GM19238 (cell line): ENCODE measurements at regions not wholly inside any gene's neighbourhood (a gene's known extent, or its start where the extent isn't known, plus 50 kb on each side); places are given as distances from the start of the nearest gene placed in this dataset.
"Not testable (repeated sequence)": the region's sequence is repeated elsewhere in the genome, so short reads cannot be mapped to it uniquely, and the experiment has no call there.

Source experiments
- DNase-seq: peaks from one replicate; pipeline ENCODE4 v3.0.0; 2011; ENCODE audit warnings: low spot score; ENCODE audit not compliant: insufficient read length

DNA sequence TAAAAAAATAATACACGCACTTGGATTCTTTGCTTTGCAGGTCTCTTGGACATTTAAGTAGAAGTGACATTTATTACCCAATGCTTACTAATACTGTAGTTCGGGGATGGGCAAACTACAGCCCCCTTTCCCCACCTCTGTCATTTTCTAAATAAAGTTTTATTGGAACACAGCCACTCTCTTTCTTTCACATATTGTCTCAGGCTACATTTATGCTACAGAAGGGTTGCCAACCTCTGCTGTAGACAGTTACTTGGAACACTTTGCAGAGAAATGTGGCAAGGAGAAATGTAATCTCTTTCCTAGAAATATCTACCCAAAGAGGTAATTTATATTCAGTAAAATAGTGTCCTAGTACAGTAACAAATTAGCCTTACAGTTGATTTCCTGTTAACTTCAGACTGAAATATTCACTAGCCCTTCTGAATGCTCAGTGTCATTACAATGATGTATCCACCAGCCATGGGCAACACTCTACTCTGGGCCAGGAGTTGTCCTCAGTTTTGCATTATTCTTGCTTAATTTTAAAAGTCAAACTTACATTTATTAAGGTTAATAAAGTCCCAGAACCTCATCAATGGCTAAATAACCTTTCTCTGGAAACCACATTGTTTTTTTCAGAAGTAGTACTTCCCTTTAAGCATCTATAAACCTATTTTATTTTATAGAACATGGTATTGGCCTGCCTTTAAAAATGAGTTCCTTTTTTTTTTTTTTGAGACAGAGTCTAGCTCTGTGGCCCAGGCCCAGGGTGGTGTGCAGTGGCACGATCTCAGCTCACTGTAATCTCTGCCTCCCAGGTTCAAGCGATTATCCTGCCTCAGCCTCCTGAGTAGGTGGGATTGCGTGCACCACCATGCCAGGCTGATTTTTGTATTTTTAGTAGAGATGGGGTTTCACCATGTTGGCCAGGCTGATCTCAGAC is 269.6 kb upstream of the AMIGO2 start:
- no peak for DNase-seq

GRCh38 chr12:47348206-47348605 is 268.4 kb upstream of the AMIGO2 start:
- no peak for DNase-seq

DNA sequence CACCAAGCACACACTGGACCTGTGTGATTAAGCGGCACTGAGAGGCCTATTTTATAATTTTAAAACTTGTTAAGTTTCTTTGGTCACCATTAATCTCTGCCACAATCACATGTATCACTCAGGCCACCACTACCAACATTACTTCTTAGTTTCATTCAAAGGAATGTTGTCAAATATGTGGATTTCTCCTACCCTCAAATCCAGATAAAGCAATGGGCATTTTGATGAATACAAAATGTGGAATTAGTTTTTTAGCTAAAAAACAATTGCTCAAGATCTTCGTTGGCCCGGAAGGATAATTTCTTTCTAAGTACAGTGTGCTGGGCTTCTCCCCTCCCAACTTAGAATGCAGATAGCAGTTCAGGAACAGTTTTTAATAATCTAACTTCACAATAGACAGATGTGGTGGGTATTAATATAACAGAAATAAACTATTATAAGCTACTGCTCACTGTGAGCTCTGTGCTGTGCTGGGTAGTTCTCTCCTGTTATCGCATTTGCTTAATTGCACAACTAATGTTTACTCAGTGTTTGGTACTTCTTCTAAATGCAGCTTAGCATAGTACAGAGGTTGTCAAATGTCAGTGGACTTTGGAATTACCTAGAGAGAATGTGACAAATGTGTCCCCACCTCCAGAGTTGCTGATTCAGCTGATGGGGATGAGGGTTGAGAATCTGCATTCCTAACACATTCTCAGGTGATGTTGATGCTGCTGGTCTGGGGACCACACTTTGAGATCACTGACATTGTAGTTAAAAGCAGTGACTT is 266.7 kb upstream of the AMIGO2 start:
- no peak for DNase-seq

DNA sequence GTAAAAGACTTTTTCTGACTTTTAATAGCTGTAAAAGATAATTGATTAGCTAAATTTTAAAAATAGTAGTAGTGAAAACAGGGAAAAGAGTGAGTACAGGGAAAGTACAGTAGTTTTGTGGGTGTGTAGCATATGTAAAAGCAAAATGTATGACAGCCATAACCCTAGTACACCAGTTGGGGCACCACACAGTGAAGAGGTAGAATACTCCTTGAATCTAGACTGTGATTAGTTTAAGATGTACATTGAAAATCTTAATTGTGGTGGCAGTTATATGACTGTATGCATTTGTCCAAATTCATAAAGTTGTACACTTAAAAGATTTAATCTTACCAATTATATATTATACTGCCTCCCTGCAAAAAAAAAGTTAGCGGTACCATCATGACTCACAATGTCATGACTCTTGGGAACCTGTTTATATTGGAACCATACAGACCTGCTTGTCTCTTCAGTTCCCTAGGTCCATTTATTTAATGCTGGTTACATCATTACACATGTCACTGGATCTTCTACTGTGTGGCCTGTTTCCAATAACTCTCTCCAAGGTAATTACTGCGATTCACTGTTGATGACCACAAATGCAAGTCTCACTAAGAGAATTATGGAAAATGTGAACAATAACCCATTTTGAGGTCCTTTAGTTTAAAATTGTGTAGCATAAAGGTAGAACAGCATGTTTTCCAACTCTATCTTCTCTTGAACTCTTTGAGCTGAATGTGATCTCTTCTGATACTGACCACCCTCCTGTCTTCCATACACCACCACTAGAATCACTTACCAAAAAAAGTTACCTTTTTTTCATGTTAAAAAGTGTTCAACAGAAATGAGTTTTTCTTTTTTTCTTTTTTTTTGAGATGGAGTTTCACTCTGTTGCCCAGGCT is 264.2 kb upstream of the AMIGO2 start:
- DNase-seq: no peak

GRCh38 chr12:47340411-47341015 is 260.8 kb upstream of the AMIGO2 start:
- DNase-seq: no peak

DNA sequence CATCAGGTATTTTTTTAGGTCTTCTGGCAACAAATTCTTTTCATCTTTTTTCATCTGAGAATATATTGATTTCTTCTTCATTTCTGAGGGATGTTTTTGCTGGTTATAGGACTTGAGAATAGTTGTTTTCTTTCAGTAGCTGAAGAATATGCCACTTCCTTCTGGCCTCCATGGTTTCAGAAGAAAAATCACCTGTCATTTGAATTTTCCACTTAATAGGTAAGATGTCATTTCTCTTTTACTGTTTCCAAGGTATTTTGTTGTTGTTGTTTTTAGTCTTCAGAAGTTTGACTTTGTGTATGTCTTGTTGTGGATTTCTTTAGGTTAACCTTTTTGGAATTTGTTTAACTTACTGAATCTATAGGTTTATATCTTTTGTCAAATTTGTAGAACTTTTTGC is 257.8 kb upstream of the AMIGO2 start:
- DNase-seq: no peak

DNA sequence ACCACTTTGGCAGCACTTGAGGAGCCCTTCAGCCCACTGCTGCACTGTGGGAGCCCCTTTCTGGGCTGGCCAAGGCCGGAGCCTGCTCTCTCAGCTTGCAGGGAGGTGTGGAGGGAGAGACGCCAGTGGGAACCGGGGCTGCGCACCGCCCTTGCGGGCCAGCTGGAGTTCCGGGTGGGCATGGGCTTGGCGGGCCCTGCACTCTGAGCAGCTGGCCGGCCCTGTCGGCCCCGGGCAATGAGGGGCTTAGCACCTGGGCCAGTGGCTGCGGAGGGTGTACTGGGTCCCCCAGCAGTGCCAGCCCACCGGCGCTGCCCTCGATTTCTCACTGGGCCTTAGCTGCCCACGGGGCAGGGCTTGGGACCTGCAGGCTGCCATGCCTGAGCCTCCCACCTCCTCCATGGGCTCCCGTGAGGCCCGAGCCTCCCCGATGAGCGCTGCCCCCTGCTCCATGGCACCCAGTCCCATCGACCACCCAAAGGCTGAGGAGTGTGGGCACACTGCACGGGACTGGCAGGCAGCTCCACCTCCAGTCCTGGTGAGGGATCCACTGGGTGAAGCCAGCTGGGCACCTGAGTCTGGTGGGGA is 253.6 kb upstream of the AMIGO2 start:
- DNase-seq: not testable (repeated sequence)

- no peak for DNase-seq
These were observed 249.2 kb upstream of the AMIGO2 start for GRCh38 chr12:47328831-47329545.

DNA sequence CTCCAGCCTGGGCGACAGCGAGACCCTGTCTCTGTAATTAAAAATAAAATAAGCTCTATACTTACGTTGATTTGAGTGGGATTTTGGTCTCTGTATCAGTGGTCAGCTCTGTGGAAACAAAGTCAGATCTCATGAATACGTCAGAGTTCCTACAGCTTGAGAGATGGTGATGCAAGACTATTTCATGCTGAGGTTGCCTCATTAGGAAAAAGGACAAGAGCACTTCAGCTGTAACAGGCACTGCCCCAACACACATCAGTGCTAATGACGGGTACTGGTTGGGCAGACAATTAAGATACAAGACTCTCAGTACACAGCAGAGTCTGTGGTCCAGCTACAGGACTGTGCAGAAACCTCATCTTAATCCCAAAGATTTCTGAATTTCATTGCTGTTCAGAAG is 246.4 kb upstream of the AMIGO2 start:
- no peak for DNase-seq

DNA sequence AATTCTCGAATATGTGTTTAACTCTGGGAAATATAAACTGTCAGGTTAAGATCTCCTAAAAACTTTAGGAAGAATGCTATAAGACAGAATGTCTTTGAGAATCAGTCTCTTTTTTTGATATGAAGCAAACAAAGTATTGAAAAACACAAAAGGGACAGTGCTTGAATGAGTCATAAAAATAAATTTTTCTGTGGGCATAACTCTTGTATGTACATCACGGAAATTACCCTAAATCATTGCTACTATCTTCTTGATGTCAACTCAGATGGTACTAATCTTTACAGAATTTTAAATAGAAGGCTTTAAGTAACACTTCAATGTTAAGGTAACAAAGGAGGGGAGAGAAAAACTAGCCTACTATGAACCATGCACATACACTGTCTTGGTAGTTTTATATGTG is 244.0 kb upstream of the AMIGO2 start:
- DNase-seq: no peak

GRCh38 chr12:47321436-47321835 is 241.7 kb upstream of the AMIGO2 start:
- DNase-seq: no peak

- no peak for DNase-seq
These were observed 240.0 kb upstream of the AMIGO2 start for GRCh38 chr12:47319746-47320145.

GRCh38 chr12:47318963-47319362 is 239.2 kb upstream of the AMIGO2 start:
- DNase-seq: no peak

DNA sequence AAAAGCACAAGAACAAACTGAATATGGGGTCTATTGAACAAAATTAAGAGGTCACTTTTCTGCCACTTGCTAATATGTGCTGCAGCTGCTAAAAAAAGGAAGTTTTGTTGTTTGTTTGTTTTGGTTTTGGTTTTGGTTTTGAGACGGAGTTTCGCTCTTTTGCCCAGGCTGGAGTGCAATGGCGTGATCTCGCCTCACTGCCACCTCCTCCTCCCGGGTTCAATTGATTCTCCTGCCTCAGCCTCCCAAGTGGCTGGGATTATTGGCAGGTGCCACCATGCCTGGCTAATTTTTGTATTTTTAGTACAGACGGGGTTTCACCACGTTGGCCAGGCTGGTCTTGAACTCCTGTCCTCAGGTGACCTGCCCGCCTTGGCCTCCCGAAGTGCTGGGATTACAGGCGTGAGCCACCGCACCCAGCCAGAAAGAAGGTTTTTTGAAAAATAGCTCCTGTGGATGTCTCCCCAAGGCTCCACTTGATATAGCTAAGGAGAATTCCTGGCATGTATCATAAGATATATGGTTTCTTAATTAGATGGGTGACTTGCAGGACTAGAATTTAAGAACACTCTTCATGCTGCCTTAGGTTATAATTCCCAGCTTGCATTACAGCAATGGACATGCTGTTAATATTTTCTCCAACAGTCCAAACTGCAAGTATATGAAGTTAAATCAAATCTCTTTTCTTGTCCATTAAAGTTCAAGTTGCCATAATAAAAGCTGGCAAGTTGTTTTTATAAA is 237.6 kb upstream of the AMIGO2 start:
- DNase-seq: no peak

DNA sequence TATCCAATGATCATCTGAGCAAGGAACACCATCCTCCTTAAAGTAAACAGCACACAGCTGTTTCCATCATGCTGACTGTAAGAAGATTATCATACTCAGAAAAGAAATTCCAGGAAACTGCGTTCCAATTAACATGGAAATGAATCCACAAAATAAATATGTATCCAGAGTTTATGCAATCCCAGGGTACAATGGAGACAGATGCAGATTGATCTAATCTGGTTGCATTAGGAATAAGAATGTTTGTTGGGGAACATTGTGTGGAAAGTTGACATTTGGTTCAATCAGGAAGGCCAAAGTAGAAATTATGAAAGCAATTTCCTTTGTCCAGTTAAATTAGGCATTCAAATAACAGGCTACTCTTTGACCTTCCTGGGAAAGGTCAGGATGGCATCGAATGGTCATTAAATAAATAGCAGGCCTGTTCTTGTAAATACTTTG is 236.9 kb upstream of the AMIGO2 start:
- DNase-seq: no peak

DNA sequence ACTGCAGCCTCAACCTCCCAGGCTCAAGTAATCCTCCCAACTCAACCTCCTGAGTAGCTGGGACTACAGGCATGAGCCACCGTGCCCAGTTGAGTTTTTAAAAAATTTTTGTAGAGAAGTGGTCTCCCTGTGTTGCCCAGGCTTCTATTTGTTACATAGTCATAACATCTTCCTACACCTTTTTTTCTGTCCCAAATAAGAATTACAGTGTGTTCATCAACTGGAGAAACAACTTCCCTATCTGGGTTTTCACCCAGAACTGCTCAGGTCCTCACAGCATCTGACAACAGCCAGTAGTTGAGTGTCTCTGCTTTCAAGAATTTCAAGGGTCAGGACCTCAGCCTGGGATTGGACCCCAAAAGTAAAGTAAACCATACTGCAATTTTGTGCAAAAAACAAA is 235.2 kb upstream of the AMIGO2 start:
- DNase-seq: no peak

DNA sequence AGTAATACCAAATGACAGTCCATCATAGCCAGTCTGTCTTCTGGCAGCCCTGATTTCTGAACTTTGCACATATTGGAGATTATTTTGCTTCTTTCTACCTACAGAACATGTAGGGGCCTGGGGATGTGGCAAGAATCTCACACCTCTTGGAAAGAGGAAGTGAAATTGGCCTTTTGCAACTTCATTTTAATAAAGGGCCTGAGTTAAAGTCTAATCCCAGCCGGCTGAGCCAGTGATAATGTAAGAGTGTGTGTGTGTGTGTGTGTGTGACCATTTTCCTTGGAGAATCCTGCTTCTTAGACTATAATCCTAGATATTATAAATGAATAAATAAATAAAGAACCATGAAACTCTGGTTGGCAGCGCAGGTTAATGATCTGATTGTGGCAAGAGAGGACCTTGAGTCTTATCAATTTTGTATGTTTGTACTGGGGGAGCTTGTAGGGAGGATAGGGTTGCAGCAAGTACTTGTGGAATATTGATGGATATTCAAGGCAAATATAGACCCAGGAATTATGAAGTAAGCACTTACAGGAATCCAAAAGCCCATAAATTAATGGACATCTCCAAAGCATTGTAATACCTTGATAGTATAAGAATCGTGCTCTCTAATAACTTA is 233.2 kb upstream of the AMIGO2 start:
- peak; percentile 38 for DNase-seq

DNA sequence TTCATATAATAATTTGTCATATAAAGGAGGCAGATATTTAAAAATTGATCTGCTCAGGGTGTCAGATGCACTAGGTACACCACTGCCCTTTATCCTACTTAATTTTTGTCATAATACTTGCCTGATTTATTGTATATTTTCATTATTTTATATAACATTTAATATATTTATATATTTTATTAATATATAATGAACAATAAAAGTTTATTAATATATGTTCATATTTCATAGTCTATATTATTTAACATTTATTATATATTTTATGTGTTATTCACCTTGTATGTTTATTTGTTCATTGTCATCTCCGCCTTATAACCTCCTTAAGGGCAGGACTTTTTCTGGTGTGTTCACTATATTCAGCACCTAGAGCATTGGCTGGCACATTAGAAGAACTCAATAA is 232.4 kb upstream of the AMIGO2 start:
- DNase-seq: no peak

DNA sequence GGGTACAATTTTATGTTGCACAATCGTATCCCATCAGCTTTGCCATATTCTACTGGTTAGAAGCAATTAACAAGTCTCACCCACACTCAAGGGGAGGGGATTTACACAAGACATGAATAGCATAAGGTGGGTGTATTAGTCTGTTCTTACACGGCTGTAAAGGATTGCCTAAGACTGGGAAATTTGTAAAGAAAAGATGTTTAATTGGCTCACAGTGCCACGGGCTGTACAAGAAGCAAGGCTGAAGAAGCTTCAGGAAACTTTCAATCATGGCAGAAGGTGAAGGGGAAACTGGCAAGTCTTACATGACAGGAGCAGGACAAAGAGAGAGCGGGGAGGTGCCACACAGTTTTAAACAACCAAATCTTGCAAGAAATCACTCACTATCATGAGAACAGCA is 231.8 kb upstream of the AMIGO2 start:
- DNase-seq: no peak
